A172 (cell line): ENCODE measurements at regions not wholly inside any gene's neighbourhood (a gene's known extent, or its start where the extent isn't known, plus 50 kb on each side); places are given as distances from the start of the nearest gene placed in this dataset.
A peak's percentile ranks its signal among the peaks of the same experiment; 100 is the strongest.

ENCODE experiments used
- DNase-seq: peaks from one replicate; pipeline ENCODE4 v3.0.0-alpha.2; 2015; ENCODE audit warnings: low spot score

GRCh38 chr14:61847861-61848260 is 85.6 kb downstream of the SNAPC1 start:
- no peak for DNase-seq

- no peak for DNase-seq
These were observed 92.7 kb downstream of the SNAPC1 start for GRCh38 chr14:61854898-61855297.

GRCh38 chr14:61860294-61860918 is 98.2 kb downstream of the SNAPC1 start:
- DNase-seq, result peak; percentile 32

- DNase-seq, result peak; percentile 1
These were observed 99.2 kb downstream of the SNAPC1 start for GRCh38 chr14:61861320-61861865.

- no peak for DNase-seq
These were observed 102.2 kb downstream of the SNAPC1 start for GRCh38 chr14:61864329-61864898.

- peak; percentile 2 for DNase-seq
These were observed 105.0 kb downstream of the SNAPC1 start for GRCh38 chr14:61866932-61867920.

GRCh38 chr14:61868846-61869245 is 106.6 kb downstream of the SNAPC1 start:
- no peak for DNase-seq

GRCh38 chr14:61870163-61870562 is 107.9 kb downstream of the SNAPC1 start:
- DNase-seq, result no peak

GRCh38 chr14:61872452-61872851 is 110.2 kb downstream of the SNAPC1 start:
- DNase-seq, result no peak

- no peak for DNase-seq
These were observed 113.3 kb downstream of the SNAPC1 start for GRCh38 chr14:61875483-61875882.

GRCh38 chr14:61876362-61877034 is 114.3 kb downstream of the SNAPC1 start:
- no peak for DNase-seq

- no peak for DNase-seq
These were observed 114.8 kb downstream of the SNAPC1 start for GRCh38 chr14:61877035-61877390.

GRCh38 chr14:61877768-61878167 is 115.5 kb downstream of the SNAPC1 start:
- DNase-seq, result no peak

- no peak for DNase-seq
These were observed 116.7 kb downstream of the SNAPC1 start for GRCh38 chr14:61878931-61879330.

GRCh38 chr14:61881046-61881445 is 118.8 kb downstream of the SNAPC1 start:
- DNase-seq, result no peak

- DNase-seq, result no peak
These were observed 122.5 kb downstream of the SNAPC1 start for GRCh38 chr14:61884711-61885110.

GRCh38 chr14:61885203-61885961 is 123.2 kb downstream of the SNAPC1 start:
- no peak for DNase-seq

- DNase-seq, result no peak
These were observed 125.4 kb downstream of the SNAPC1 start for GRCh38 chr14:61887628-61888027.

- DNase-seq, result no peak
These were observed 127.7 kb downstream of the SNAPC1 start for GRCh38 chr14:61889914-61890351.

- DNase-seq, result peak; percentile 6
These were observed 128.9 kb downstream of the SNAPC1 start for GRCh38 chr14:61891170-61891569.

GRCh38 chr14:61891810-61892209 is 129.6 kb downstream of the SNAPC1 start:
- peak; percentile 7 for DNase-seq
